AG04450 (cell line): ENCODE measurements at regions not wholly inside any gene's neighbourhood (a gene's known extent, or its start where the extent isn't known, plus 50 kb on each side); places are given as distances from the start of the nearest gene placed in this dataset.
"Not testable (repeated sequence)": the region's sequence is repeated elsewhere in the genome, so short reads cannot be mapped to it uniquely, and the experiment has no call there.

Experiments used
- CTCF ChIA-PET: fragments of 300-600, 350-600 bp; formaldehyde crosslinking; extraction: SDS; loops from one replicate; lab custom pipeline; 2022; ENCODE audit warnings: antibody characterized with exemption, inconsistent platforms; lab: Charles Lee
- POLR2A ChIA-PET: fragments of 350-600 bp; formaldehyde crosslinking; extraction: SDS; loops from one replicate; lab custom pipeline; 2021; ENCODE audit warnings: antibody characterized with exemption, inconsistent platforms; lab: Yijun Ruan, JAX
- DNase-seq: peaks from one replicate; pipeline ENCODE4 v3.0.0-alpha.2; 2011; ENCODE audit warnings: low read depth, low spot score
- H3K27ac ChIP-seq: one replicate; pipeline ENCODE4 v1.5.1; 2012; ENCODE audit warnings: low read depth, low read length, control low read depth
- H3K27me3 ChIP-seq: one replicate; pipeline ENCODE4 v1.6.0; 2012; ENCODE audit warnings: low read length; ENCODE audit not compliant: control insufficient read depth, insufficient read depth
- H3K4me3 ChIP-seq: 2 replicates; pipeline ENCODE4 v1.5.1; 2011; ENCODE audit warnings: mild to moderate bottlenecking, low read depth, low read length, control low read depth
- H3K9me3 ChIP-seq: 2 replicates; pipeline ENCODE4 v1.5.1; 2012; ENCODE audit warnings: low read length; ENCODE audit not compliant: control insufficient read depth, insufficient read depth
- TF ChIP-seq, protein P1 (sequence below): IDR thresholded peaks from 2 replicates; pipeline ENCODE4 v1.5.1; 2011; ENCODE audit warnings: low read depth, low read length, control low read depth, inconsistent platforms

DNA sequence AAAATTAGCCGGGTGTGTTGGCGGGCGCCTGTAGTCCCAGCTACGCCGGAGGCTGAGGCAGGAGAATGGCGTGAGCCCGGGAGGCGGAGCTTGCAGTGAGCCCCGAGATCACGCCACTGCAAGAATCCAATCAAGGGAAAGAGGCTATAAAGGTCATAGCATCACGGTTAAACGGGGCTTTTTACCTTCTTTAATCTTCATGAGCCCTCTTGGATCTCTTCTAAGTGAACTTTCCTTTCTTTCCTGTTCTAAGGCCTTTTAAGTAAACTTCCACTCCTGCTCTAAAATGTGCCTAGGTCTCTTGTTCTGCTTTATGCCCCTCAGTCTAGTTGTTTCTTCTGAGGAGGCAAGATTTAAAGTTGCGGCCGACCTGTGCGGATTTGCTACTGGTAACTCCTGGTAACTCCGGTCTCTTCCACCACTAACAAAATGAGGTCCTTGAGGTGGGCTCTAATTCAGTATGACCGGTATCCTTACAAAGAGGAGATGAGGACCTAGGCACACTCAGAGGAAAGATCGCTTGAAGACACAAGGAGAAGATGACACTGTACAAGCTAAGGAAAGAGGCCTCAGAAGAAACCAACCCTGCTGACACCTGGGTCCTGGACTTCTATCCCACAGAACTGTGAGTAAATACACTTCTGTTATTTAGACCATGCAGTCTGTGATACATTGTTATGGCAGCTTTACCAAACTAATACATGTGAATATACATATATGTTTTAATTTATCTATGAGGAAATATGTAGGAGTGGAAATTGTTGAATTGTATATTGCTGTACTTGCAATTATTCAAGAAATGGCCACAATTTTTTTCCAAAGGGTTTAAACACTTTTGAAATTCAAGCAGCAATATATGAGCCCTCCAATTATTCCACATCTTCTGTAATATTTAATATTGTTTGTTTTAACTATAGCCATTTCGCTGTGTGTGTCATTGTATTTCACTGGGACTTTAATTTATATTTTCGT is 331.5 kb upstream of the CNTNAP2 start:
- DNase-seq, result no peak
- H3K4me3 ChIP-seq, result no peak overlapping the region
- TF ChIP-seq, protein P1, sequence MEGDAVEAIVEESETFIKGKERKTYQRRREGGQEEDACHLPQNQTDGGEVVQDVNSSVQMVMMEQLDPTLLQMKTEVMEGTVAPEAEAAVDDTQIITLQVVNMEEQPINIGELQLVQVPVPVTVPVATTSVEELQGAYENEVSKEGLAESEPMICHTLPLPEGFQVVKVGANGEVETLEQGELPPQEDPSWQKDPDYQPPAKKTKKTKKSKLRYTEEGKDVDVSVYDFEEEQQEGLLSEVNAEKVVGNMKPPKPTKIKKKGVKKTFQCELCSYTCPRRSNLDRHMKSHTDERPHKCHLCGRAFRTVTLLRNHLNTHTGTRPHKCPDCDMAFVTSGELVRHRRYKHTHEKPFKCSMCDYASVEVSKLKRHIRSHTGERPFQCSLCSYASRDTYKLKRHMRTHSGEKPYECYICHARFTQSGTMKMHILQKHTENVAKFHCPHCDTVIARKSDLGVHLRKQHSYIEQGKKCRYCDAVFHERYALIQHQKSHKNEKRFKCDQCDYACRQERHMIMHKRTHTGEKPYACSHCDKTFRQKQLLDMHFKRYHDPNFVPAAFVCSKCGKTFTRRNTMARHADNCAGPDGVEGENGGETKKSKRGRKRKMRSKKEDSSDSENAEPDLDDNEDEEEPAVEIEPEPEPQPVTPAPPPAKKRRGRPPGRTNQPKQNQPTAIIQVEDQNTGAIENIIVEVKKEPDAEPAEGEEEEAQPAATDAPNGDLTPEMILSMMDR, result no peak
- CTCF ChIA-PET, result no interaction called here
- POLR2A ChIA-PET, result no interaction called here
- H3K27ac ChIP-seq, result no peak overlapping the region
- H3K9me3 ChIP-seq, result peaks cover 21% of the 10 kb centered on the region
- no peaks in the 10 kb centered on the region for H3K27me3 ChIP-seq

DNA sequence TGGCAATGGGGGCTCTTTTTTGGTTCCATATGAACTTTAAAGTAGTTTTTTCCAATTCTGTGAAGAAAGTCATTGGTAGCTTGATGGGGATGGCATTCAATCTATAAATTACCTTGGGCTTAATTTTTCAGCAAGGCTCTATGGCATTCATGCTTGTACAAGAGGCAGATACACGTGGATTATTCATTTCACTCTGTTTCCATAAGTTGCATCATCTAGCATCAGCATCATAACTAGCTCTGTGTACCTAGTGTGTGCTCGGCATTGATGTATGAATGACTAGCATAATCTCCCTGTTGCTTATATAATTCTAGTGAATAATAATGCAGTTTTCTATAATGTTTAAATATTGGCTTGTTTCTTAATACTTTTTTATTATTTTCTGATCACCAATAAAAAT is 335.2 kb upstream of the CNTNAP2 start:
- CTCF ChIA-PET, H3K27me3 ChIP-seq, POLR2A ChIA-PET, H3K4me3 ChIP-seq, DNase-seq, H3K27ac ChIP-seq: not testable (repeated sequence)
- H3K9me3 ChIP-seq, result peaks cover 13% of the 10 kb centered on the region

DNA sequence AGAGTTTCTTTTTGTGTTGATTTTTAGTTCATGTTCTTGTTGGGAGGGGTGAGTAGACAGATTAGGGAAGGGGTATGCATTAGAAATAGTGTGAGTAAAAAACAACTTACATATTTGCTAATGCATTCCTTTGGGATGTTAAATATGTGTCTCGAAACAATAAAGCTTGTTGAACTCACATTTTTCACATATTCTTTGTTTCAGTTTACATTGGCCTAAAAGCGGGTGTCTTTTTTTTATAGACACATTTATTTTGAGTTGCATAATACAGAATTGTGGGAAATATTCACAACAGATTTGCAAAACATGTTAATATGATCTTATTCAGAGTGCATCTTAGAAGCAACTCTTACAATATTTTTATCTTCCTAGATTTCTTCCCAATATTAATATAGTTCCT is 337.5 kb upstream of the CNTNAP2 start:
- no peak for DNase-seq
- ChIA-PET POLR2A (no interaction called here), CTCF (no interaction called here)
- Histone ChIP-seq H3K9me3 (peaks cover 6% of the 10 kb centered on the region), H3K27me3 (no peaks in the 10 kb centered on the region), H3K4me3 (no peak overlapping the region), H3K27ac (no peak overlapping the region)
- TF ChIP-seq, protein P1, result no peak

DNA sequence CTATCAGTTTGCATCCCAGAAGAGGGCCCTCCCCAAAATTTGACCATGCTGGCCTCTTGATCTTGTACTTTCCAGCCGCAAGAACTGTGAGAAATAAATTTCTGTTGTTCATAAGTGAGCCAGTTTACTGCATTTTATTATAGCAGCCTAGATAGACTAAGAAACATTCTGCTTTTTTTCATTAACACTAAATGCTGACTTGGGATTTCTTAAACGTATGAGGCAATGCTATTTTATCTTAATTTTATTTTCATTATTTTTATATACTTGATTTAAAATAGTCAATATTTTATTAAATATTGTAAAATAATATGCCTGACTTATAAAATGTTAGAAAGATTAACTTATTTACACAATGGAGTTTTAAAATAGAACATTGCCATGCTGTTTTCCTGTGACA is 341.8 kb upstream of the CNTNAP2 start:
- no peak overlapping the region for H3K4me3 ChIP-seq
- H3K27ac ChIP-seq, result no peak overlapping the region
- DNase-seq, result no peak
- TF ChIP-seq, protein P1, result no peak
- H3K9me3 ChIP-seq, result no peaks in the 10 kb centered on the region
- H3K27me3 ChIP-seq, result no peaks in the 10 kb centered on the region
- POLR2A ChIA-PET, result no interaction called here
- CTCF ChIA-PET, result no interaction called here

DNA sequence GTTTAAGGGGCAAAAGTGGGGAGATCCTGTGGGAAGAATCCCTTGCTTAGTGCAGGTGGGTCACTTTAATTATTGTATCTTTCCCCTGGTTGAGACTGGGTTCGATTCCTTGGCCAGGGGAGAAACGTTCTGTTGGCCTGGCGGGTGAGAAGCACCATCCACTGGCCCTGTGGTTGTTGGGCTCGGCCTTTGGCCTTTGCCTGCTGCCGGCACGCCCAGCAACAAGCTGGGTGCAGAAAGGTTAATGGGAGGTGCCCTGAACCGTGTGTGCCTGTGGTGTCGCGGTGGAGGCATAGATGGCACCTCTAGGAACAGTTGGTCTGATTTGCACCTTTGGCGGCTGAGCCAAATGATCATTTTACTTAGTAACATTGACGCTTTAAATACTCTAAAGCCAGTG is 363.6 kb upstream of the CNTNAP2 start:
- Histone ChIP-seq H3K27me3 (no peaks in the 10 kb centered on the region), H3K4me3 (no peak overlapping the region), H3K27ac (no peak overlapping the region), H3K9me3 (peaks cover 23% of the 10 kb centered on the region)
- DNase-seq, result no peak
- ChIA-PET POLR2A (no interaction called here), CTCF (no interaction called here)
- TF ChIP-seq, protein P1, result no peak
